ENCODE measurements at regions not wholly inside any gene's neighbourhood (a gene's known extent, or its start where the extent isn't known, plus 50 kb on each side); places are given as distances from the start of the nearest gene placed in this dataset.

- no peaks in the 10 kb centered on the region for H4K20me1 ChIP-seq (replicated peaks in 1 of 2; ENCODE audit: control insufficient read depth in 1 of 2, insufficient read depth in 2 of 2, low read length in 2 of 2)
- no peaks in the 10 kb centered on the region for H3K79me1 ChIP-seq (ENCODE audit: low read depth, low read length)
- no peaks in the 10 kb centered on the region for H3K27me3 ChIP-seq (replicated peaks in 1 of 4; ENCODE audit: control insufficient read depth in 3 of 4, extremely low read depth in 1 of 4, insufficient read depth in 3 of 4, low read length in 3 of 4)
- no peak overlapping the region for H2BK20ac ChIP-seq (ENCODE audit: low read length)
- no peak overlapping the region for H3K56ac ChIP-seq (replicated peaks; ENCODE audit: insufficient read length, low read depth, low read length)
- no peak overlapping the region for H3K4ac ChIP-seq (replicated peaks; ENCODE audit: insufficient read length, low read depth, low read length)
- FAIRE-seq (no peak), DNase-seq (ENCODE audit: low read depth in 1 of 2, low spot score in 2 of 2) (no peak)
- no peak overlapping the region for H3K27ac ChIP-seq (ENCODE audit: low read depth, low read length)
- H3K23me2 ChIP-seq (ENCODE audit: low read depth, low read length) = no peaks in the 10 kb centered on the region
- CTCF ChIA-PET (ENCODE audit: partially characterized antibody) = no interaction called here
- H3K9me3 ChIP-seq (ENCODE audit: insufficient read depth in 2 of 2, low read depth in 1 of 2, low read length in 1 of 2) = no peaks in the 10 kb centered on the region
- TF ChIP-seq, protein P1, sequence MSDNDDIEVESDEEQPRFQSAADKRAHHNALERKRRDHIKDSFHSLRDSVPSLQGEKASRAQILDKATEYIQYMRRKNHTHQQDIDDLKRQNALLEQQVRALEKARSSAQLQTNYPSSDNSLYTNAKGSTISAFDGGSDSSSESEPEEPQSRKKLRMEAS (IDR thresholded peaks at IDR 0.05) = no peak
- no peak for TF ChIP-seq HDAC6 (IDR thresholded peaks at IDR 0.05; ENCODE audit: low read depth, low read length)
- no peak for TF ChIP-seq YY1 (IDR thresholded peaks at IDR 0.05; ENCODE audit: low read depth, low read length)
- no peak for TF ChIP-seq CREB1 (IDR thresholded peaks at IDR 0.05)
- TF ChIP-seq, protein P2, sequence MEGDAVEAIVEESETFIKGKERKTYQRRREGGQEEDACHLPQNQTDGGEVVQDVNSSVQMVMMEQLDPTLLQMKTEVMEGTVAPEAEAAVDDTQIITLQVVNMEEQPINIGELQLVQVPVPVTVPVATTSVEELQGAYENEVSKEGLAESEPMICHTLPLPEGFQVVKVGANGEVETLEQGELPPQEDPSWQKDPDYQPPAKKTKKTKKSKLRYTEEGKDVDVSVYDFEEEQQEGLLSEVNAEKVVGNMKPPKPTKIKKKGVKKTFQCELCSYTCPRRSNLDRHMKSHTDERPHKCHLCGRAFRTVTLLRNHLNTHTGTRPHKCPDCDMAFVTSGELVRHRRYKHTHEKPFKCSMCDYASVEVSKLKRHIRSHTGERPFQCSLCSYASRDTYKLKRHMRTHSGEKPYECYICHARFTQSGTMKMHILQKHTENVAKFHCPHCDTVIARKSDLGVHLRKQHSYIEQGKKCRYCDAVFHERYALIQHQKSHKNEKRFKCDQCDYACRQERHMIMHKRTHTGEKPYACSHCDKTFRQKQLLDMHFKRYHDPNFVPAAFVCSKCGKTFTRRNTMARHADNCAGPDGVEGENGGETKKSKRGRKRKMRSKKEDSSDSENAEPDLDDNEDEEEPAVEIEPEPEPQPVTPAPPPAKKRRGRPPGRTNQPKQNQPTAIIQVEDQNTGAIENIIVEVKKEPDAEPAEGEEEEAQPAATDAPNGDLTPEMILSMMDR (IDR thresholded peaks at IDR 0.05; ENCODE audit: control extremely low read depth in 1 of 3, insufficient read depth in 1 of 3, low read depth in 1 of 3, low read length in 3 of 3) = no peak
- TF ChIP-seq CBX8 (IDR thresholded peaks at IDR 0.05; ENCODE audit: borderline replicate concordance, low read depth, low read length) = no peak
- no peak for TF ChIP-seq RXRA (IDR thresholded peaks at IDR 0.05; ENCODE audit: insufficient read depth, low read depth, low read length)
- no peak for TF ChIP-seq ATF2 (IDR thresholded peaks at IDR 0.05; ENCODE audit: low read length)
- no peak for TF ChIP-seq CHD2 (IDR thresholded peaks at IDR 0.05; ENCODE audit: low read length)
- no peak overlapping the region for H4K91ac ChIP-seq (replicated peaks; ENCODE audit: insufficient read length, low read length)
- H2AFZ ChIP-seq (ENCODE audit: low read length) = no peak overlapping the region
- no peak overlapping the region for H3K4me3 ChIP-seq (ENCODE audit: extremely low read depth in 1 of 4, insufficient read depth in 2 of 4, low read depth in 3 of 4, low read length in 4 of 4)
- no peak overlapping the region for H2BK5ac ChIP-seq (ENCODE audit: low read depth, low read length)
- no peak overlapping the region for H2BK120ac ChIP-seq (replicated peaks; ENCODE audit: low read depth, low read length)
- no peak overlapping the region for H2BK15ac ChIP-seq (ENCODE audit: low read length)
- no peaks in the 10 kb centered on the region for H3K36me3 ChIP-seq (ENCODE audit: control insufficient read depth in 2 of 4, insufficient read depth in 4 of 4, low read length in 3 of 4)
- H2AK5ac ChIP-seq (ENCODE audit: low read depth, low read length) = no peak overlapping the region
- no peaks in the 10 kb centered on the region for H3K79me2 ChIP-seq (ENCODE audit: control insufficient read depth in 1 of 2, insufficient read depth in 2 of 2, low read length in 2 of 2)
- H3K4me1 ChIP-seq (replicated peaks in 1 of 4; ENCODE audit: control insufficient read depth in 3 of 4, insufficient read depth in 4 of 4, low read length in 3 of 4) = no peaks in the 10 kb centered on the region
- WGBS, 2 experiments (ENCODE audit: extremely low coverage in 1 of 2, insufficient coverage in 1 of 2, insufficient read length in 1 of 2, insufficient replicate concordance in 2 of 2, low coverage in 1 of 2, low lambda C conversion rate in 2 of 2, missing lambda C conversion rate in 1 of 2) = 94% methylated on average over 5 of the region's 5 CpGs; no CpG with 5 or more reads in 1 of the 2 experiments
- H4K5ac ChIP-seq (ENCODE audit: insufficient read length, low read depth, low read length) = no peak overlapping the region
- H3K9ac ChIP-seq (replicated peaks in 1 of 4; ENCODE audit: extremely low read depth in 1 of 4, low read depth in 3 of 4, low read length in 3 of 4) = no peak overlapping the region
- POLR2A ChIA-PET (ENCODE audit: partially characterized antibody) = no interaction called here
- H3K14ac ChIP-seq (ENCODE audit: insufficient read length) = no peak overlapping the region
- H2BK12ac ChIP-seq (ENCODE audit: low read depth, low read length) = no peak overlapping the region
- no peak overlapping the region for H4K8ac ChIP-seq (ENCODE audit: extremely low read depth, insufficient read depth, low read length)
- no peak overlapping the region for H3K23ac ChIP-seq (ENCODE audit: insufficient read length)
- H3K18ac ChIP-seq (ENCODE audit: extremely low read depth, low read length) = no peak overlapping the region
- H3K4me2 ChIP-seq (ENCODE audit: insufficient read depth in 1 of 2, low read depth in 2 of 2, low read length in 2 of 2) = no peak overlapping the region
These were observed 820.1 kb downstream of the TMTC2 start for GRCh38 chr12:83506841-83507240.

Measured in H1 (cell line).